ENCODE measurements at regions not wholly inside any gene's neighbourhood (a gene's known extent, or its start where the extent isn't known, plus 50 kb on each side); places are given as distances from the start of the nearest gene placed in this dataset.
"Not testable (repeated sequence)": the region's sequence is repeated elsewhere in the genome, so short reads cannot be mapped to it uniquely, and the experiment has no call there.

GRCh38 chr14:87252103-87252502 is 740.9 kb downstream of the GALC start:
- H3K4me1 ChIP-seq = no peaks in the 10 kb centered on the region
- H3K4me3 ChIP-seq = no peak overlapping the region
- H3K27ac ChIP-seq = no peak overlapping the region
- no peaks in the 10 kb centered on the region for H3K9me3 ChIP-seq
- intact Hi-C loops (cut with DNase I) = no loop called here
- no peaks in the 10 kb centered on the region for H3K27me3 ChIP-seq
- no peak for DNase-seq
- WGBS, 2 donors = 58 to 72% methylated on average over 5 of the region's 5 CpGs
- no peaks in the 10 kb centered on the region for H3K36me3 ChIP-seq
- TF ChIP-seq POLR2A (IDR thresholded peaks at IDR 0.05) (no peak), CTCF (IDR thresholded peaks at IDR 0.05) (no peak)

- Histone ChIP-seq H3K36me3 (no peaks in the 10 kb centered on the region), H3K4me3 (no peak overlapping the region), H3K4me1 (no peaks in the 10 kb centered on the region)
These were observed 742.0 kb downstream of the GALC start for GRCh38 chr14:87251011-87251410.

GRCh38 chr14:87241018-87241768 is 751.8 kb downstream of the GALC start:
- no peaks in the 10 kb centered on the region for H3K27me3 ChIP-seq

More at GRCh38 chr14:87251011-87251410, 742.0 kb downstream of the GALC start:
- H3K27ac ChIP-seq = no peak overlapping the region
- intact Hi-C loops (cut with DNase I) = no loop called here
- no peak for TF ChIP-seq POLR2A (IDR thresholded peaks at IDR 0.05)
- H3K9me3 ChIP-seq = no peaks in the 10 kb centered on the region
- DNase-seq = no peak
- H3K27me3 ChIP-seq = no peaks in the 10 kb centered on the region

GRCh38 chr14:87240319-87240718 is 752.7 kb downstream of the GALC start:
- H3K4me3 ChIP-seq; H3K9me3 ChIP-seq; H3K27ac ChIP-seq; H3K4me1 ChIP-seq; H3K27me3 ChIP-seq; H3K36me3 ChIP-seq; DNase-seq; intact Hi-C loops (cut with DNase I): not testable (repeated sequence)
- 49 to 53% methylated on average over 4 to 5 of the region's 5 CpGs for WGBS, 2 donors

More at GRCh38 chr14:87241018-87241768, 751.8 kb downstream of the GALC start:
- TF ChIP-seq POLR2A (IDR thresholded peaks at IDR 0.05) = no peak
- no peak for TF ChIP-seq CTCF (IDR thresholded peaks at IDR 0.05)
- Histone ChIP-seq H3K9me3 (no peaks in the 10 kb centered on the region), H3K4me3 (no peak overlapping the region), H3K4me1 (no peaks in the 10 kb centered on the region), H3K36me3 (no peaks in the 10 kb centered on the region), H3K27ac (no peak overlapping the region)
- DNase-seq = no peak
- intact Hi-C loops (cut with DNase I) = no loop called here
- WGBS, 2 donors = 41 to 72% methylated on average over 3 of the region's 3 CpGs

GRCh38 chr14:87233806-87234384 is 759.1 kb downstream of the GALC start:
- DNase-seq = no peak
- H3K9me3 ChIP-seq = peaks cover 0 to 4% (median 0%) of the 10 kb centered on the region in 3 donors
- H3K4me3 ChIP-seq = no peak overlapping the region
- WGBS, 2 donors = 48 to 65% methylated on average over 4 of the region's 4 CpGs
- H3K27me3 ChIP-seq = no peaks in the 10 kb centered on the region
- intact Hi-C loops (cut with DNase I) = no loop called here
- H3K4me1 ChIP-seq = no peaks in the 10 kb centered on the region
- TF ChIP-seq POLR2A (IDR thresholded peaks at IDR 0.05) (no peak), CTCF (IDR thresholded peaks at IDR 0.05) (no peak)
- H3K36me3 ChIP-seq = no peaks in the 10 kb centered on the region
- no peak overlapping the region for H3K27ac ChIP-seq

- Histone ChIP-seq H3K9me3 (peaks cover 0 to 4% (median 0%) of the 10 kb centered on the region in 3 donors), H3K4me1 (no peaks in the 10 kb centered on the region), H3K27ac (no peak overlapping the region), H3K4me3 (no peak overlapping the region), H3K27me3 (no peaks in the 10 kb centered on the region), H3K36me3 (no peaks in the 10 kb centered on the region)
- intact Hi-C loops (cut with DNase I) = no loop called here
- TF ChIP-seq POLR2A (IDR thresholded peaks at IDR 0.05) (no peak), CTCF (IDR thresholded peaks at IDR 0.05) (no peak)
- DNase-seq = no peak
- 50 to 63% methylated on average over 2 of the region's 2 CpGs for WGBS, 2 donors
These were observed 759.7 kb downstream of the GALC start for GRCh38 chr14:87233266-87233665.

Data from esophagus squamous epithelium (tissue), 5 donors.